ENCODE measurements at regions not wholly inside any gene's neighbourhood (a gene's known extent, or its start where the extent isn't known, plus 50 kb on each side); places are given as distances from the start of the nearest gene placed in this dataset.

DNA sequence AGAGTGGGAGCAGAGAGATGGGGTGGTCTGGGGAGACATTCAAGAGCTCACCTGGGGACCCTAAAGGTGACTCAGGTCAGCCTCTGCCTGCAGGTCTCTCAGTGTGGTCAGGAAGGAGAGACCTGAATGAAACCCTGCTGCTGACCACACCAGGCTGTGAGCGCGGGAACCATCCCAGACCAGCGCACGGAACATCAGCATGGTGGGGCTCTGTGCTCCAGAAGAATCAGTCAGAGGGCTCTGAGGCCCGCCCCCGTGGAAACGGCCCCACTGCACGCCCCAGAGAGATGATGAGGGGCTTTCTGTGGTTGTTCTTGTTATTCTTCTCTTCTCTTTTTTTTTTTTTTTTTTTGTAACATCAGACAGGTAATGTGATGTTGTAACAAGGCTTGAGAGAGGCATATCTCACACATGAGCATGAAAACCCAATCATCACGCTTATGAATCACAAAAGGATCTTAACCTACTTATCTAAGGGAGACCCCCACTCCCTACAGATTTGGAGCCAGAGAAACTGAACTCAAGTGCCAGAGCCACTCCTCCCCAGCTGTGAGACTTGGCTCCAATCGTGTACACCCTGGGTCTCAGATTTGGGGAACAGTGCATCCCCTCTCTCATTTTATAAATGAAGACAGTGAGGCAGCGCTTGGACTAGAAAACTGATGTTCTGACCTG, 302.2 kb downstream of the EIPR1 start:
- TF ChIP-seq, protein P1, sequence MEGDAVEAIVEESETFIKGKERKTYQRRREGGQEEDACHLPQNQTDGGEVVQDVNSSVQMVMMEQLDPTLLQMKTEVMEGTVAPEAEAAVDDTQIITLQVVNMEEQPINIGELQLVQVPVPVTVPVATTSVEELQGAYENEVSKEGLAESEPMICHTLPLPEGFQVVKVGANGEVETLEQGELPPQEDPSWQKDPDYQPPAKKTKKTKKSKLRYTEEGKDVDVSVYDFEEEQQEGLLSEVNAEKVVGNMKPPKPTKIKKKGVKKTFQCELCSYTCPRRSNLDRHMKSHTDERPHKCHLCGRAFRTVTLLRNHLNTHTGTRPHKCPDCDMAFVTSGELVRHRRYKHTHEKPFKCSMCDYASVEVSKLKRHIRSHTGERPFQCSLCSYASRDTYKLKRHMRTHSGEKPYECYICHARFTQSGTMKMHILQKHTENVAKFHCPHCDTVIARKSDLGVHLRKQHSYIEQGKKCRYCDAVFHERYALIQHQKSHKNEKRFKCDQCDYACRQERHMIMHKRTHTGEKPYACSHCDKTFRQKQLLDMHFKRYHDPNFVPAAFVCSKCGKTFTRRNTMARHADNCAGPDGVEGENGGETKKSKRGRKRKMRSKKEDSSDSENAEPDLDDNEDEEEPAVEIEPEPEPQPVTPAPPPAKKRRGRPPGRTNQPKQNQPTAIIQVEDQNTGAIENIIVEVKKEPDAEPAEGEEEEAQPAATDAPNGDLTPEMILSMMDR (IDR thresholded peaks at IDR 0.05): no peak
- TF ChIP-seq POLR2A (IDR thresholded peaks at IDR 0.05; ENCODE audit: low read depth) (no peak), POLR2AphosphoS5 (IDR thresholded peaks at IDR 0.05) (no peak), EP300 (IDR thresholded peaks at IDR 0.05) (no peak)
